ENCODE measurements at regions not wholly inside any gene's neighbourhood (a gene's known extent, or its start where the extent isn't known, plus 50 kb on each side); places are given as distances from the start of the nearest gene placed in this dataset.

GRCh38 chr4:106691749-106692148, 323.2 kb upstream of the GIMD1 start:
- no peak for TF ChIP-seq FOXK2 (IDR thresholded peaks at IDR 0.05)
- TF ChIP-seq SUZ12 (IDR thresholded peaks at IDR 0.05) = no peak
- no peak for TF ChIP-seq FOXM1 (IDR thresholded peaks at IDR 0.05; ENCODE audit: borderline replicate concordance)
- no peak for TF ChIP-seq SP1 (IDR thresholded peaks at IDR 0.05)
- TF ChIP-seq NFRKB (IDR thresholded peaks at IDR 0.05) = no peak
- TF ChIP-seq FOXA1 (IDR thresholded peaks at IDR 0.05) = no peak
- TF ChIP-seq TARDBP (IDR thresholded peaks at IDR 0.05) = no peak
- TF ChIP-seq L3MBTL2 (conservative IDR thresholded peaks at IDR 0.05) = no peak
- no peak for TF ChIP-seq ZNF384 (IDR thresholded peaks at IDR 0.05)
- TF ChIP-seq BHLHE40 (IDR thresholded peaks at IDR 0.05; ENCODE audit: borderline replicate concordance) = no peak
- TF ChIP-seq ELF4 (IDR thresholded peaks at IDR 0.05) = no peak
- no peak for TF ChIP-seq ARNT (IDR thresholded peaks at IDR 0.05)
- no peak for TF ChIP-seq PKNOX1 (IDR thresholded peaks at IDR 0.05)
